Mesendoderm (in vitro differentiated cells): ENCODE measurements at regions not wholly inside any gene's neighbourhood (a gene's known extent, or its start where the extent isn't known, plus 50 kb on each side); places are given as distances from the start of the nearest gene placed in this dataset.

Source experiments
- DNase-seq: peaks from one replicate; pipeline ENCODE4 v3.0.0; 2013
- H2AK5ac ChIP-seq: 2 replicates; pipeline ENCODE4 v1.6.1; 2013; ENCODE audit warnings: low read length, inconsistent platforms
- H2BK120ac ChIP-seq: 2 replicates; pipeline ENCODE4 v1.6.1; 2013; ENCODE audit warnings: low read depth, mild to moderate bottlenecking, low read length, moderate library complexity, mixed read lengths
- H2BK15ac ChIP-seq: replicated peaks from 2 replicates; pipeline ENCODE4 v1.6.1; 2013; ENCODE audit warnings: low read depth, mild to moderate bottlenecking, moderate library complexity
- H2BK5ac ChIP-seq: 2 replicates; pipeline ENCODE4 v1.6.1; 2013; ENCODE audit warnings: low read length, inconsistent platforms
- H3K18ac ChIP-seq: 2 replicates; pipeline ENCODE4 v1.6.1; 2013; ENCODE audit warnings: mild to moderate bottlenecking, low read length, mixed read lengths
- H3K23ac ChIP-seq: one replicate; pipeline ENCODE4 v1.6.1; 2013; ENCODE audit warnings: low read length
- H3K27ac ChIP-seq: 2 replicates; pipeline ENCODE4 v1.5.1; 2013; ENCODE audit warnings: low read depth, mild to moderate bottlenecking, inconsistent platforms, low read length, moderate library complexity
- H3K27me3 ChIP-seq: 2 replicates; pipeline ENCODE4 v1.6.1; 2013; ENCODE audit warnings: low read length, control low read depth, mild to moderate bottlenecking, inconsistent platforms; ENCODE audit not compliant: insufficient read depth, poor library complexity
- H3K36me3 ChIP-seq: 2 replicates; pipeline ENCODE4 v1.6.1; 2013; ENCODE audit warnings: low read length, inconsistent platforms; ENCODE audit not compliant: control insufficient read depth, insufficient read depth
- H3K4ac ChIP-seq: one replicate; pipeline ENCODE4 v1.6.1; 2013; ENCODE audit warnings: low read depth, mild to moderate bottlenecking, low read length, moderate library complexity
- H3K4me1 ChIP-seq: 2 replicates; pipeline ENCODE4 v1.6.1; 2013; ENCODE audit warnings: low read depth, low read length, inconsistent platforms; ENCODE audit not compliant: control insufficient read depth
- H3K4me2 ChIP-seq: 2 replicates; pipeline ENCODE4 v1.6.1; 2013; ENCODE audit warnings: low read length
- H3K4me3 ChIP-seq: 2 replicates; pipeline ENCODE4 v1.5.1; 2013; ENCODE audit warnings: mild to moderate bottlenecking, low read length
- H3K56ac ChIP-seq: one replicate; pipeline ENCODE4 v1.6.1; 2013; ENCODE audit warnings: low read length
- H3K79me1 ChIP-seq: 2 replicates; pipeline ENCODE4 v1.6.1; 2013; ENCODE audit warnings: low read length, inconsistent platforms
- H3K79me2 ChIP-seq: 2 replicates; pipeline ENCODE4 v1.6.1; 2013; ENCODE audit warnings: mild to moderate bottlenecking, low read length; ENCODE audit not compliant: control insufficient read depth, insufficient read depth
- H3K9ac ChIP-seq: 2 replicates; pipeline ENCODE4 v1.6.1; 2013; ENCODE audit warnings: low read length, inconsistent platforms
- H4K5ac ChIP-seq: one replicate; pipeline ENCODE4 v1.6.1; 2013; ENCODE audit warnings: low read length
- H4K8ac ChIP-seq: one replicate; pipeline ENCODE4 v1.6.1; 2013; ENCODE audit warnings: low read depth, mild to moderate bottlenecking, control low read depth, low read length, moderate library complexity
- WGBS: extraction: QIAGEN DNeasy Blood & Tissue Kit; methylation state at CpG from one replicate; pipeline ENCODE4 v1.1.7; 2013; ENCODE audit warnings: low lambda C conversion rate, missing lambda C conversion rate; ENCODE audit not compliant: insufficient coverage; ENCODE audit errors: extremely low coverage; 5-methylcytosine and 5-hydroxymethylcytosine counted together

DNA sequence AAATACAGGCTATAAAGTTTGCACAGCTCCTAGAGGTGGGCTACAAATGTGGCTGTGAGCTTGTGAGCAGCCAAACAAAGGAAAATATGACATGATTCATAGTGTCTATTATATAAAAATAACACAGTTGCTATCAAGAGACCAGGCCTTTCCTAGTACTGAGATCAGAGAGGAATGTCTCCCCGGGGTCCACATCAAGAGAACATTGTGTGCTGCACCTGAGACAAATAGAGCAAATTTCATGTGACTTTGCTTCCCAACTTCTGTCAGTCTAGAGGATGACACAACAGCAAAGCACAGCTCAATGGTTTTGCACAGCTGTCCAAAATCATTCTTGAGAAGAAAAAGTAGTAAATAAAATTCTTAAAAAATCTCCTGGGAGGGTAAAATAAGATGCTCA is 297.5 kb upstream of the PRKD1 start:
- no peak overlapping the region for H4K5ac ChIP-seq
- no peak overlapping the region for H2BK15ac ChIP-seq
- no peaks in the 10 kb centered on the region for H3K79me2 ChIP-seq
- no peak overlapping the region for H3K23ac ChIP-seq
- no peak overlapping the region for H3K27ac ChIP-seq
- H2AK5ac ChIP-seq = no peak overlapping the region
- no peaks in the 10 kb centered on the region for H3K27me3 ChIP-seq
- H3K4me2 ChIP-seq = no peak overlapping the region
- H3K36me3 ChIP-seq = no peaks in the 10 kb centered on the region
- H3K4me1 ChIP-seq = no peaks in the 10 kb centered on the region
- no peak overlapping the region for H3K9ac ChIP-seq
- H3K56ac ChIP-seq = no peak overlapping the region
- H3K79me1 ChIP-seq = no peaks in the 10 kb centered on the region
- DNase-seq = no peak
- no peak overlapping the region for H3K4me3 ChIP-seq
- H4K8ac ChIP-seq = no peak overlapping the region
- H3K18ac ChIP-seq = no peak overlapping the region
- no CpG with 5 or more reads among the region's 1 CpG for WGBS
- no peak overlapping the region for H3K4ac ChIP-seq
- no peak overlapping the region for H2BK5ac ChIP-seq
- no peak overlapping the region for H2BK120ac ChIP-seq

DNA sequence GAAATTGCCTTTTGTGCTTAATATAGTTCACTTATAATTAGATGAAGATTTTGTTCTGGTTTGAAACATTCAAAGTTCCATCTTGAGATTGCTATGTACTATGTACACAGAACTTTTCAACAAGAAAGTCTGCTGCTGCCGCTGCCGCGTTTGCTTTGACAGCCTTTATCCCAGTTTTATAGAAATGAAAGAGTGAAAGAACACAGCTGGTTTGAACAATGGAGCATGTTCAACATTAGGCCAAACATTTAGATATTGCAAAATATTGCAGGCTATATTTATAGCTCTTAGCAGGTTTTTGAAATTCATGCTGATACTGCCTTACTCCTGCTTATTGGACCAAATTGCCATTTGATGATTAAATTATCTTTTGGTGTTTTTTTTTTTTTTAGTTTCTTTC is 299.8 kb upstream of the PRKD1 start:
- DNase-seq = no peak
- no peak overlapping the region for H3K27ac ChIP-seq
- no peak overlapping the region for H3K56ac ChIP-seq
- H3K4me3 ChIP-seq = no peak overlapping the region
- H3K9ac ChIP-seq = no peak overlapping the region
- H3K18ac ChIP-seq = no peak overlapping the region
- no peak overlapping the region for H3K4me2 ChIP-seq
- H3K4ac ChIP-seq = no peak overlapping the region
- H3K79me2 ChIP-seq = no peaks in the 10 kb centered on the region
- no peak overlapping the region for H2BK120ac ChIP-seq
- H4K5ac ChIP-seq = no peak overlapping the region
- WGBS = no CpG with 5 or more reads among the region's 3 CpGs
- no peaks in the 10 kb centered on the region for H3K4me1 ChIP-seq
- H3K79me1 ChIP-seq = no peaks in the 10 kb centered on the region
- no peak overlapping the region for H4K8ac ChIP-seq
- no peak overlapping the region for H3K23ac ChIP-seq
- H2BK15ac ChIP-seq = no peak overlapping the region
- H3K27me3 ChIP-seq = no peaks in the 10 kb centered on the region
- no peak overlapping the region for H2AK5ac ChIP-seq
- H2BK5ac ChIP-seq = no peak overlapping the region
- no peaks in the 10 kb centered on the region for H3K36me3 ChIP-seq

DNA sequence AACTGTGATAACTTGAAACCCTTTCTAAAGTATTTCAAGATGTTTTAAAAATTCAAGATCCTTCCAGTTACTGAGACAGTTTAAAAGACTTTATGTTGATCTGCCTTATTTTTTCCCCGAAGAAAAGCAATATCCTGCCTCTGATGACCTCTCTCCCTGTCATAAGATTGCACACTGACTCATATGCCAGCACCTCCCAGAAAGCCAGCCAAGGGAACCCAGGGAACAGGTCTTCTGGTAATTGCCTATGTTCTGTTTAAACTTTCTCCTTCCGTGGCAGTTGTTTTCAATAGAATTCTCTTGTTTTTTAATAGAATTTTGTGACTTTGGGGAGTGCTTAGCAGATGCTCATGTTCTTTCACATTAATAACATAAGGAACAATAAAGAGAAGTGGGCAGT is 300.2 kb upstream of the PRKD1 start:
- Histone ChIP-seq H4K5ac (no peak overlapping the region), H2BK5ac (no peak overlapping the region), H3K27me3 (no peaks in the 10 kb centered on the region), H3K4me1 (no peaks in the 10 kb centered on the region), H2BK120ac (no peak overlapping the region), H3K4me2 (no peak overlapping the region), H3K27ac (no peak overlapping the region), H3K9ac (no peak overlapping the region), H3K36me3 (no peaks in the 10 kb centered on the region), H4K8ac (no peak overlapping the region), H3K18ac (no peak overlapping the region), H3K56ac (no peak overlapping the region), H3K4me3 (no peak overlapping the region), H3K79me2 (no peaks in the 10 kb centered on the region), H2BK15ac (no peak overlapping the region), H2AK5ac (no peak overlapping the region), H3K23ac (no peak overlapping the region), H3K4ac (no peak overlapping the region), H3K79me1 (no peaks in the 10 kb centered on the region)
- DNase-seq = no peak
- WGBS = no CpG with 5 or more reads among the region's 2 CpGs

DNA sequence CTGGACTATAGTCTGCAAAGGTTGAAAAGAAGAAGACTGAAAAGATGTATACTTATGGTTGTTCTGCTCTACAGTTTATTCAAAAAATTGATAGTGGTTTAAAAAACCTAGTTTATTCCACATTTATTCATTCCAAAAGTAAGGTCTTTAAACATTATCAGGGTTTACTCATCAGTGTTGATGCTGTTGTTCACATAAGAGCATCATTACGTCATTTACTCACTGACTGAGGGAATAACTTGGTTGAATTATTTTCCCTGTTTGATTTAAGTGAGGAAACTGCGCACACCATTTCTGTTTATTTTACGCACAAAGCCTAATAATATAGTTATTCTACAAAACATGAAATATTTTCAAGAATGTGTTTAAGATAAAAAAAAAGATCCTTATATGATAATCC is 303.1 kb upstream of the PRKD1 start:
- H3K27me3 ChIP-seq = no peaks in the 10 kb centered on the region
- H3K79me1 ChIP-seq = no peaks in the 10 kb centered on the region
- H3K9ac ChIP-seq = no peak overlapping the region
- no peak overlapping the region for H2BK5ac ChIP-seq
- H3K18ac ChIP-seq = no peak overlapping the region
- H3K4me2 ChIP-seq = no peak overlapping the region
- H2BK120ac ChIP-seq = no peak overlapping the region
- no peak overlapping the region for H4K8ac ChIP-seq
- no peaks in the 10 kb centered on the region for H3K79me2 ChIP-seq
- H3K36me3 ChIP-seq = no peaks in the 10 kb centered on the region
- H3K27ac ChIP-seq = no peak overlapping the region
- WGBS = no CpG with 5 or more reads among the region's 3 CpGs
- H3K4me3 ChIP-seq = no peak overlapping the region
- no peak overlapping the region for H3K56ac ChIP-seq
- H3K23ac ChIP-seq = no peak overlapping the region
- no peak overlapping the region for H4K5ac ChIP-seq
- no peak overlapping the region for H3K4ac ChIP-seq
- no peaks in the 10 kb centered on the region for H3K4me1 ChIP-seq
- no peak overlapping the region for H2BK15ac ChIP-seq
- no peak for DNase-seq
- no peak overlapping the region for H2AK5ac ChIP-seq

DNA sequence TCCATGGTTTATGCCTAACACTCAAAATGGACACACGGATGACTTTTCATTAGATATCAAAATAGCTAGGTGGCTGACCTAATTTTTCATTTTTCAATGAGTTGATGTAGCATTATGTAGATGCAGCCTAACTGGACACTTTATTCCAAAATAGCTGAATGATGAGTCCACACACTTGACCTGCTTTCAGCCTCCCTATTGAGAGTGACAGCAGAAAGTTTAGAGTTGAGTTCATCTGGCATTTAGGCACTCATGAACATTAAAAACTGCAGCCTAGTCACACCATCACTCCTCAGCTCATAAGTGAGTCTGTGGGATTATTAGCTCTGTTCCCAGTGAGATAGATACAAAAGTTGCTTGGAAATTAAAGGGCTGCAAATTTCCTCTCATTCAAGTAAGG is 307.3 kb upstream of the PRKD1 start:
- DNase-seq = no peak
- no peak overlapping the region for H3K9ac ChIP-seq
- no peaks in the 10 kb centered on the region for H3K27me3 ChIP-seq
- H3K4me2 ChIP-seq = no peak overlapping the region
- H4K8ac ChIP-seq = no peak overlapping the region
- H3K79me1 ChIP-seq = no peaks in the 10 kb centered on the region
- no peaks in the 10 kb centered on the region for H3K4me1 ChIP-seq
- no CpG with 5 or more reads among the region's 1 CpG for WGBS
- no peak overlapping the region for H2BK120ac ChIP-seq
- H3K23ac ChIP-seq = no peak overlapping the region
- no peak overlapping the region for H3K56ac ChIP-seq
- no peak overlapping the region for H4K5ac ChIP-seq
- H2BK5ac ChIP-seq = no peak overlapping the region
- H3K4ac ChIP-seq = no peak overlapping the region
- no peak overlapping the region for H2BK15ac ChIP-seq
- H3K27ac ChIP-seq = no peak overlapping the region
- no peaks in the 10 kb centered on the region for H3K36me3 ChIP-seq
- H3K18ac ChIP-seq = no peak overlapping the region
- H3K79me2 ChIP-seq = no peaks in the 10 kb centered on the region
- no peak overlapping the region for H3K4me3 ChIP-seq
- H2AK5ac ChIP-seq = no peak overlapping the region

DNA sequence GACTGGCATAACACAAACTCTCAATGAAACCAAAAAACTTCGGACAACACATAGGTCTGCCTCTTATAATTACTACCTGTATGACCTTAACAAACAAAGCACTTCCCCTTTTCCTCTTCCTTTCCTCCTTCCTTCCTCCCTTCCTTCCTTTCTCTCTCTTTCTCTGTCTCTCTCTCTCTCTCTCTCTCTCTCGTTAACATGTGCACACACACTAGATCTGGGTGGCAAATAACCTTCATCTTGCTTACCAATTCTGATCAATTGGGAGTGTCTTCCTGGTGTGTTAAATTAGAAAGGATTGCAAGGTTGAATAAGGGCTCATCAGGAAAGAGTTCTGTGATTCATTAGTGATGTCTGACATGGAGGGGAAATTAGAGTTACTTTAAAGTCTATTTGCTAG is 307.8 kb upstream of the PRKD1 start:
- no peak overlapping the region for H2BK15ac ChIP-seq
- H3K4me3 ChIP-seq = no peak overlapping the region
- no peak overlapping the region for H2AK5ac ChIP-seq
- H4K8ac ChIP-seq = no peak overlapping the region
- H3K27me3 ChIP-seq = no peaks in the 10 kb centered on the region
- H3K4me2 ChIP-seq = no peak overlapping the region
- H3K4me1 ChIP-seq = no peaks in the 10 kb centered on the region
- H3K23ac ChIP-seq = no peak overlapping the region
- DNase-seq = no peak
- H3K4ac ChIP-seq = no peak overlapping the region
- H3K56ac ChIP-seq = no peak overlapping the region
- no peak overlapping the region for H3K27ac ChIP-seq
- H2BK120ac ChIP-seq = no peak overlapping the region
- no peak overlapping the region for H3K9ac ChIP-seq
- H2BK5ac ChIP-seq = no peak overlapping the region
- H4K5ac ChIP-seq = no peak overlapping the region
- no peaks in the 10 kb centered on the region for H3K79me1 ChIP-seq
- H3K79me2 ChIP-seq = no peaks in the 10 kb centered on the region
- H3K18ac ChIP-seq = no peak overlapping the region
- H3K36me3 ChIP-seq = no peaks in the 10 kb centered on the region
- no CpG with 5 or more reads among the region's 2 CpGs for WGBS
